HCT116 (cell line): ENCODE measurements at regions not wholly inside any gene's neighbourhood (a gene's known extent, or its start where the extent isn't known, plus 50 kb on each side); places are given as distances from the start of the nearest gene placed in this dataset.

Source experiments
- ATAC-seq: fragments of 200-7000 bp; cut with Tn5 transposase; 2 replicates; pipeline ENCODE4 v1.9.1; 2020; ENCODE audit warnings: mild to moderate bottlenecking, moderate library complexity
- BruUV-seq: library from RNA; stranded (reverse); fragments of 400-500 nt; replicated peaks from 2 replicates; lab custom pipeline; 2021; lab: Mats Ljungman, UMichigan
- CTCF ChIA-PET: fragments of 300-600 bp; sonication (Branson Sonifier 250); formaldehyde crosslinking; loops from one replicate; lab custom pipeline; 2021; ENCODE audit warnings: antibody characterized with exemption; lab: Charles Lee
- POLR2A ChIA-PET: fragments of 300-600, 350-600 bp; sonication (Branson Sonifier 250); formaldehyde crosslinking; loops from one replicate; lab custom pipeline; 2021; ENCODE audit warnings: antibody characterized with exemption; lab: Charles Lee
- RAD21 ChIA-PET, 2 experiments: fragments of 300-600 bp; sonication (Branson Sonifier 250); formaldehyde crosslinking; loops; one replicate each; lab custom pipeline; 2023; ENCODE audit warnings: low total read pairs in 2 of 2; ENCODE audit not compliant: uncharacterized antibody in 2 of 2, unreplicated experiment in 2 of 2, low non-redundant PET in 1 of 2; lab: Charles Lee
- DNase-seq: peaks from one replicate; pipeline ENCODE4 v3.0.0-alpha.2; 2010; ENCODE audit warnings: low read depth, low spot score
- H2AFZ ChIP-seq: fragments of 200-600 bp; shearing (Covaris generic), sonication (generic); 2 replicates; pipeline ENCODE4 v1.6.1; 2017; ENCODE audit warnings: low read depth, mixed run types, mixed read lengths, antibody characterized with exemption, low read length; ENCODE audit not compliant: poor library complexity, severe bottlenecking
- H3K27ac ChIP-seq: 2 replicates; pipeline ENCODE4 v1.5.1; 2012; ENCODE audit warnings: low read depth, low read length
- H3K27me3 ChIP-seq: fragments of 200-600 bp; sonication (generic); 2 replicates; pipeline ENCODE4 v1.6.1; 2016; ENCODE audit warnings: mixed run types, low read length, mixed read lengths; ENCODE audit not compliant: insufficient read depth
- H3K36me3 ChIP-seq, 2 experiments: fragments of 200-500 bp in 1 of 2; fragments of 200-600 bp in 1 of 2; sonication (Bioruptor generic) in 1 of 2; sonication (generic) in 1 of 2; 2 replicates each; pipeline versions ENCODE4 v1.5.1 to v1.6.1; 2014 to 2016; ENCODE audit warnings: low read length in 2 of 2, inconsistent platforms in 1 of 2, mixed read lengths in 1 of 2, mixed run types in 1 of 2; ENCODE audit not compliant: insufficient read depth in 2 of 2, control insufficient read depth in 1 of 2
- H3K4me1 ChIP-seq, 2 experiments: fragments of 200-600 bp in 1 of 2; sonication (generic) in 1 of 2; 2 replicates each; pipeline versions ENCODE4 v1.5.1 to v1.6.1; 2012 to 2017; ENCODE audit warnings: low read length in 2 of 2, inconsistent platforms in 1 of 2, mild to moderate bottlenecking in 1 of 2, mixed read lengths in 1 of 2, mixed run types in 1 of 2, moderate library complexity in 1 of 2; ENCODE audit not compliant: insufficient read depth in 2 of 2, control insufficient read depth in 1 of 2
- H3K4me2 ChIP-seq: fragments of 200-600 bp; sonication (generic); 2 replicates; pipeline ENCODE4 v1.6.1; 2017; ENCODE audit warnings: mixed run types, low read length, mixed read lengths
- H3K4me3 ChIP-seq, 2 experiments: fragments of 200-600 bp in 1 of 2; sonication (generic) in 1 of 2; replicated peaks in 1 of 2; 2 replicates each; pipeline ENCODE4 v1.5.1; 2011 to 2016; ENCODE audit warnings: low read length in 2 of 2, control low read depth in 1 of 2, low read depth in 1 of 2, mild to moderate bottlenecking in 1 of 2, mixed read lengths in 1 of 2, mixed run types in 1 of 2
- H3K79me2 ChIP-seq: fragments of 200-600 bp; sonication (generic); 2 replicates; pipeline ENCODE4 v1.6.1; 2017; ENCODE audit warnings: mild to moderate bottlenecking, mixed run types, low read length, moderate library complexity, mixed read lengths; ENCODE audit not compliant: insufficient read depth
- H3K9ac ChIP-seq: fragments of 200-600 bp; sonication (generic); 2 replicates; pipeline ENCODE4 v1.6.1; 2016; ENCODE audit warnings: low read length, mixed read lengths
- H3K9me2 ChIP-seq: fragments of 200-600 bp; sonication (generic), shearing (Covaris generic); 2 replicates; pipeline ENCODE4 v1.6.1; 2017; ENCODE audit warnings: mixed run types, mild to moderate bottlenecking, moderate library complexity; ENCODE audit not compliant: insufficient read depth
- H3K9me3 ChIP-seq, 2 experiments: fragments of 200-500 bp in 1 of 2; fragments of 200-600 bp in 1 of 2; sonication (Bioruptor generic) in 1 of 2; sonication (generic) in 1 of 2; 2 replicates each; pipeline ENCODE4 v1.6.1; 2014 to 2017; ENCODE audit warnings: low read length in 2 of 2, mixed read lengths in 2 of 2, inconsistent platforms in 1 of 2, low read depth in 1 of 2, mild to moderate bottlenecking in 1 of 2, mixed run types in 1 of 2, moderate library complexity in 1 of 2; ENCODE audit not compliant: control insufficient read depth in 1 of 2, insufficient read depth in 1 of 2
- H4K20me1 ChIP-seq: fragments of 200-600 bp; sonication (generic), shearing (Covaris generic); 2 replicates; pipeline ENCODE4 v1.6.1; 2017; ENCODE audit warnings: mixed run types, mild to moderate bottlenecking, moderate library complexity; ENCODE audit not compliant: insufficient read depth
- CEBPB ChIP-seq: IDR thresholded peaks from 2 replicates; pipeline ENCODE4 v1.6.1; 2012; ENCODE audit warnings: low read depth
- EZH2phosphoT487 ChIP-seq: fragments of 200-600 bp; IDR thresholded peaks from 2 replicates; pipeline ENCODE4 v1.6.1; 2018; ENCODE audit warnings: antibody characterized with exemption, borderline replicate concordance
- FOSL1 ChIP-seq: IDR thresholded peaks from 2 replicates; pipeline ENCODE4 v1.6.1; 2012; ENCODE audit warnings: low read depth
- JUND ChIP-seq: IDR thresholded peaks from 2 replicates; pipeline ENCODE4 v1.6.1; 2012
- POLR2A ChIP-seq: IDR thresholded peaks from 2 replicates; pipeline ENCODE4 v1.7.0; 2011; ENCODE audit warnings: borderline replicate concordance; ENCODE audit not compliant: insufficient read depth, insufficient read length; ENCODE audit errors: extremely low read depth
- POLR2AphosphoS5 ChIP-seq: IDR thresholded peaks from 2 replicates; pipeline ENCODE4 v1.6.1; 2011; ENCODE audit warnings: mild to moderate bottlenecking, low read depth, low read length, moderate library complexity
- TCF7L2 ChIP-seq: IDR thresholded peaks from 2 replicates; pipeline ENCODE4 v1.7.0; 2011; ENCODE audit warnings: borderline replicate concordance, inconsistent platforms; ENCODE audit not compliant: insufficient read depth, insufficient read length; ENCODE audit errors: extremely low read depth
- YY1 ChIP-seq: IDR thresholded peaks from 2 replicates; pipeline ENCODE4 v1.6.1; 2011; ENCODE audit warnings: low read length, low read depth, moderate library complexity, mild to moderate bottlenecking; ENCODE audit not compliant: insufficient replicate concordance; ENCODE audit errors: extremely low read depth
- ZBTB33 ChIP-seq: IDR thresholded peaks from 2 replicates; pipeline ENCODE4 v1.6.1; 2011; ENCODE audit warnings: mild to moderate bottlenecking, low read length, moderate library complexity; ENCODE audit not compliant: insufficient replicate concordance; ENCODE audit errors: extremely low read depth
- ZNF274 ChIP-seq: fragments of 200-500 bp; sonication (Bioruptor generic); IDR thresholded peaks from 2 replicates; pipeline ENCODE4 v1.6.1; 2014; ENCODE audit warnings: mild to moderate bottlenecking, low read depth, low read length, inconsistent platforms
- intact Hi-C: fragments of 100-400 bp; cut with micrococcal nuclease; formaldehyde crosslinking; loops from 2 replicates; pipeline ENCODE4 v1.10.0; 2022
- TF ChIP-seq, protein P1 (sequence below): IDR thresholded peaks from 2 replicates; pipeline ENCODE4 v1.6.1; 2012; ENCODE audit warnings: low read depth

- no peaks in the 10 kb centered on the region for H3K36me3 ChIP-seq
- ChIA-PET RAD21 (no interaction called here), POLR2A (no interaction called here), CTCF (no interaction called here)
- DNase-seq (no peak), ATAC-seq (no peak)
- H3K9me2 ChIP-seq: no peaks in the 10 kb centered on the region
- H3K4me2 ChIP-seq: no peak overlapping the region
- H3K4me1 ChIP-seq: no peaks in the 10 kb centered on the region
- BruUV-seq: no TSS peak
- H2AFZ ChIP-seq: no peak overlapping the region
- H3K79me2 ChIP-seq: no peaks in the 10 kb centered on the region
- H3K9ac ChIP-seq: no peak overlapping the region
- no peak for TF ChIP-seq TCF7L2
- no peak for TF ChIP-seq ZBTB33
- TF ChIP-seq CEBPB: no peak
- TF ChIP-seq ZNF274: no peak
- no peak for TF ChIP-seq FOSL1
- no peak for TF ChIP-seq EZH2phosphoT487
- no peak for TF ChIP-seq POLR2A
- TF ChIP-seq JUND: no peak
- TF ChIP-seq YY1: no peak
- TF ChIP-seq, protein P1, sequence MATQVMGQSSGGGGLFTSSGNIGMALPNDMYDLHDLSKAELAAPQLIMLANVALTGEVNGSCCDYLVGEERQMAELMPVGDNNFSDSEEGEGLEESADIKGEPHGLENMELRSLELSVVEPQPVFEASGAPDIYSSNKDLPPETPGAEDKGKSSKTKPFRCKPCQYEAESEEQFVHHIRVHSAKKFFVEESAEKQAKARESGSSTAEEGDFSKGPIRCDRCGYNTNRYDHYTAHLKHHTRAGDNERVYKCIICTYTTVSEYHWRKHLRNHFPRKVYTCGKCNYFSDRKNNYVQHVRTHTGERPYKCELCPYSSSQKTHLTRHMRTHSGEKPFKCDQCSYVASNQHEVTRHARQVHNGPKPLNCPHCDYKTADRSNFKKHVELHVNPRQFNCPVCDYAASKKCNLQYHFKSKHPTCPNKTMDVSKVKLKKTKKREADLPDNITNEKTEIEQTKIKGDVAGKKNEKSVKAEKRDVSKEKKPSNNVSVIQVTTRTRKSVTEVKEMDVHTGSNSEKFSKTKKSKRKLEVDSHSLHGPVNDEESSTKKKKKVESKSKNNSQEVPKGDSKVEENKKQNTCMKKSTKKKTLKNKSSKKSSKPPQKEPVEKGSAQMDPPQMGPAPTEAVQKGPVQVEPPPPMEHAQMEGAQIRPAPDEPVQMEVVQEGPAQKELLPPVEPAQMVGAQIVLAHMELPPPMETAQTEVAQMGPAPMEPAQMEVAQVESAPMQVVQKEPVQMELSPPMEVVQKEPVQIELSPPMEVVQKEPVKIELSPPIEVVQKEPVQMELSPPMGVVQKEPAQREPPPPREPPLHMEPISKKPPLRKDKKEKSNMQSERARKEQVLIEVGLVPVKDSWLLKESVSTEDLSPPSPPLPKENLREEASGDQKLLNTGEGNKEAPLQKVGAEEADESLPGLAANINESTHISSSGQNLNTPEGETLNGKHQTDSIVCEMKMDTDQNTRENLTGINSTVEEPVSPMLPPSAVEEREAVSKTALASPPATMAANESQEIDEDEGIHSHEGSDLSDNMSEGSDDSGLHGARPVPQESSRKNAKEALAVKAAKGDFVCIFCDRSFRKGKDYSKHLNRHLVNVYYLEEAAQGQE: no peak
- no peak for TF ChIP-seq POLR2AphosphoS5
- no peaks in the 10 kb centered on the region for H3K27me3 ChIP-seq
- intact Hi-C loops: no loop called here
- H3K27ac ChIP-seq: no peak overlapping the region
- no peaks in the 10 kb centered on the region for H3K9me3 ChIP-seq
- H3K4me3 ChIP-seq: no peak overlapping the region
- no peaks in the 10 kb centered on the region for H4K20me1 ChIP-seq
Measured at GRCh38 chr15:95832668-95833067, 497.8 kb upstream of the NR2F2 start.
